ENCODE measurements at regions not wholly inside any gene's neighbourhood (a gene's known extent, or its start where the extent isn't known, plus 50 kb on each side); places are given as distances from the start of the nearest gene placed in this dataset.

DNA sequence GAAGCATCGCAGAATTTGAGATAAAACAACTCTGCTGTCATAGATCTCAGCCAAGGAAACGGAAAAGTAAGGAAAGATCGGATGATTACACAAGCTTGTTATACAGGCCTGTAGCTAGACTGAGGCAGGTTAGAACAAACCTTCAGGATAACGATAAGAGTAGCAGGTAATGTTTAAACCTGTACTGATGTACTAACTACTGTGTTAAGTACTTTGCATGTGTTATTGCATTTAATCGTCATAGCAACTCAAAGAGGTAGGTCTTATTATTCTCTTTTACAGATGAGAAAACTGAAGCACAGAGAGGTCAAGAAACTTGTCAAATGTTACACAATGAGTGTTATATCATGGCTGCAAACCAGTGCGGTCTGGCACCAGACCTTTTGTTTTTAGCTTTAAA lies 352.5 kb downstream of the GPAM start:
- Histone ChIP-seq H3K4me3 (no peak overlapping the region), H3K27me3 (replicated peaks; ENCODE audit: insufficient read depth) (no peaks in the 10 kb centered on the region), H3K9me3 (no peaks in the 10 kb centered on the region), H3K4me1 (ENCODE audit: control insufficient read depth in 1 of 2, low read depth in 2 of 2) (peaks cover 5 to 6% of the 10 kb centered on the region in 2 donors), H3K27ac (no peak overlapping the region), H3K36me3 (no peaks in the 10 kb centered on the region)
- DNase-seq (ENCODE audit: low spot score) (no peak), ATAC-seq (ENCODE audit: insufficient number of reproducible peaks, low FRiP score, low read depth) (no peak)
- TF ChIP-seq, protein P1, sequence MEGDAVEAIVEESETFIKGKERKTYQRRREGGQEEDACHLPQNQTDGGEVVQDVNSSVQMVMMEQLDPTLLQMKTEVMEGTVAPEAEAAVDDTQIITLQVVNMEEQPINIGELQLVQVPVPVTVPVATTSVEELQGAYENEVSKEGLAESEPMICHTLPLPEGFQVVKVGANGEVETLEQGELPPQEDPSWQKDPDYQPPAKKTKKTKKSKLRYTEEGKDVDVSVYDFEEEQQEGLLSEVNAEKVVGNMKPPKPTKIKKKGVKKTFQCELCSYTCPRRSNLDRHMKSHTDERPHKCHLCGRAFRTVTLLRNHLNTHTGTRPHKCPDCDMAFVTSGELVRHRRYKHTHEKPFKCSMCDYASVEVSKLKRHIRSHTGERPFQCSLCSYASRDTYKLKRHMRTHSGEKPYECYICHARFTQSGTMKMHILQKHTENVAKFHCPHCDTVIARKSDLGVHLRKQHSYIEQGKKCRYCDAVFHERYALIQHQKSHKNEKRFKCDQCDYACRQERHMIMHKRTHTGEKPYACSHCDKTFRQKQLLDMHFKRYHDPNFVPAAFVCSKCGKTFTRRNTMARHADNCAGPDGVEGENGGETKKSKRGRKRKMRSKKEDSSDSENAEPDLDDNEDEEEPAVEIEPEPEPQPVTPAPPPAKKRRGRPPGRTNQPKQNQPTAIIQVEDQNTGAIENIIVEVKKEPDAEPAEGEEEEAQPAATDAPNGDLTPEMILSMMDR (IDR thresholded peaks at IDR 0.05): no peak

DNA sequence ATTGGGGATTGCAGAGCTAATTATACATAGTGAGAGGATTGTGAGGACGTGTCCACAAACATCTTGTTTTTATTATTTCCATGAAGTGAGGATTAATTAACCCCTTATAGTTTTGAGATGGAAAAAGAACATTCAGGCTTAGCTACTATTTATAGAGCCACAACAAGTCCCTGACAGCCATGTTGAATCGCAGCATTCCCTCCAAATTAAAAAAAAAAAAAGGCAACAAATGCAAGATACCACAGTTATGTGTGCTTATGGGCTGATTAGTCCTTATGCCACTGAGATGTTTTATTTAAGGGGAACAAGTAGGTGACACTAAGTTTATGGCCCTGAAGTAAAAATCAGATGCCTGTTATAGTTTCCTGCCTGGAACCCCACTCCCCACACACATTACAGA lies 350.3 kb downstream of the GPAM start:
- TF ChIP-seq, protein P1 (IDR thresholded peaks at IDR 0.05): no peak
- DNase-seq (ENCODE audit: low spot score): no peak
- no peaks in the 10 kb centered on the region for H3K9me3 ChIP-seq
- H3K4me1 ChIP-seq (ENCODE audit: control insufficient read depth in 1 of 2, low read depth in 2 of 2): peaks cover 6 to 7% of the 10 kb centered on the region in 2 donors
- no peaks in the 10 kb centered on the region for H3K36me3 ChIP-seq
- no peaks in the 10 kb centered on the region for H3K27me3 ChIP-seq (replicated peaks; ENCODE audit: insufficient read depth)
- no peak overlapping the region for H3K4me3 ChIP-seq
- ATAC-seq (ENCODE audit: insufficient number of reproducible peaks, low FRiP score, low read depth): no peak
- H3K27ac ChIP-seq: no peak overlapping the region

DNA sequence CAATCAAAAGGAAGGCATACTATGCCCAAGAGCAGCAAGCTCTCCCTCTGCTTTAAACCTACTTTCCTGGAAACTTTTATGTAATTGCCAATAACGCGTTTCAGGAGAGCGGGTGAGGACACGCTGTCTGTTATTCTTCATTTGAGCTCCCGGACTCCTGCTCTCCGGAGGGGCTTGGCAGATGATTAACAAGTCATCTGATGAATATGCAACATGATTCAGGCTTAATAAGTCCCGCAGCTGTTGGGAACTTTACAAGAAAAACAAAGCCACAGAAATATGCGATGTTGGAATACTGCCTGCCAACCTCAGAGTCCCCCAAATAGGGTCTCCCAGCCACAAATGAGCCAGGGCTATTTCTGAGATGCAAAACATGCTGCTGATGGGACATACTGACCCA lies 348.0 kb downstream of the GPAM start:
- no peak for DNase-seq (ENCODE audit: low spot score)
- Histone ChIP-seq H3K36me3 (no peaks in the 10 kb centered on the region), H3K27ac (no peak overlapping the region), H3K27me3 (replicated peaks; ENCODE audit: insufficient read depth) (no peaks in the 10 kb centered on the region), H3K9me3 (no peaks in the 10 kb centered on the region), H3K4me1 (ENCODE audit: control insufficient read depth in 1 of 2, low read depth in 2 of 2) (peaks cover 6 to 7% of the 10 kb centered on the region in 2 donors), H3K4me3 (no peak overlapping the region)
- no peak for ATAC-seq (ENCODE audit: insufficient number of reproducible peaks, low FRiP score, low read depth)
- TF ChIP-seq, protein P1 (IDR thresholded peaks at IDR 0.05): no peak

DNA sequence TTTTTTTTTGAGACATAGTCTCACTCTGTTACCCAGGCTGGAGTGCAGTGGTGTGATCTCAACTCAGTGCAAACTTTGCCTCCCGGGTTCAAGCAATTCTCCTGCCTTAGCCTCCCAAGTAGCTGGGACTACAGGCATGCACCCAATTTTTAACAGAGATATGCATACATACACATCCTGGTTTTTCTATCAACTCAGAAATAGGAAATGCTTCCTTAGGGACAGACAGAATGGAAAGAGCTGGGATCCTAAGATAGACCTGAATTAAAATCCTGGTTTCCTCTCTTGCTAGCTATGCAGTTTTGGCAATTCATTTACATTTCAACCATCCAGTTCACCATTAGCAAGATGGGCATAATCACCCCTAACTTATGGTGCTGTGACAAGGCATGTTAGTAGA lies 347.5 kb downstream of the GPAM start:
- Histone ChIP-seq H3K27ac (no peak overlapping the region), H3K4me3 (no peak overlapping the region), H3K4me1 (ENCODE audit: control insufficient read depth in 1 of 2, low read depth in 2 of 2) (peaks cover 6 to 7% of the 10 kb centered on the region in 2 donors), H3K9me3 (no peaks in the 10 kb centered on the region), H3K27me3 (replicated peaks; ENCODE audit: insufficient read depth) (no peaks in the 10 kb centered on the region), H3K36me3 (no peaks in the 10 kb centered on the region)
- ATAC-seq (ENCODE audit: insufficient number of reproducible peaks, low FRiP score, low read depth) (no peak), DNase-seq (ENCODE audit: low spot score) (no peak)
- TF ChIP-seq, protein P1 (IDR thresholded peaks at IDR 0.05): no peak

DNA sequence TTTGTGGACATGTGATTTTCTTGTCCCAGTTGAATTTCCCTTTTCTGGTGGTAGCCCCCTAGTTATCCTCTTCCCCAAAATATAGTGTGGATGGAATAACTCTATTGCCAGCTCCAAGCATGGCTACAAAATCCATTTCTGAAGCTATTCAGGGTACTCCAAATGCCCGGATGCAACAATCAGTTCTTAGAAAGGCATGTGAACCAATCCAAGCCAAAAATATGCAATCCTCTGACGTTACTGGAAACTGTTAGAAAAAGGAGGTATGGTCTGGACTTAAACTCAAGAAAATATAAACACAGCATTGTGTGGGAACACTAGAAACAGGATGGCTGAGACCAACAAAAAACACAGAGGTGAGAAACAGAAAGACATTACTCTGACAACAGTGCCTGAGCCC lies 347.0 kb downstream of the GPAM start:
- no peak for ATAC-seq (ENCODE audit: insufficient number of reproducible peaks, low FRiP score, low read depth)
- H3K27me3 ChIP-seq (replicated peaks; ENCODE audit: insufficient read depth): no peaks in the 10 kb centered on the region
- H3K27ac ChIP-seq: no peak overlapping the region
- DNase-seq (ENCODE audit: low spot score): no peak
- TF ChIP-seq, protein P1 (IDR thresholded peaks at IDR 0.05): no peak
- H3K4me3 ChIP-seq: no peak overlapping the region
- H3K36me3 ChIP-seq: no peaks in the 10 kb centered on the region
- H3K4me1 ChIP-seq (ENCODE audit: control insufficient read depth in 1 of 2, low read depth in 2 of 2): peaks cover 6 to 7% of the 10 kb centered on the region in 2 donors
- H3K9me3 ChIP-seq: no peaks in the 10 kb centered on the region
